GM12872 (cell line): ENCODE measurements at regions not wholly inside any gene's neighbourhood (a gene's known extent, or its start where the extent isn't known, plus 50 kb on each side); places are given as distances from the start of the nearest gene placed in this dataset.

Experiments used
- CTCF ChIP-seq: IDR thresholded peaks from 3 replicates; pipeline ENCODE4 v1.5.1; 2011; ENCODE audit warnings: low read depth, mild to moderate bottlenecking, low read length, moderate library complexity; ENCODE audit not compliant: insufficient read depth

- no peak for TF ChIP-seq CTCF
Measured at GRCh38 chr10:128881086-128881485, 586.0 kb upstream of the MGMT start.

DNA sequence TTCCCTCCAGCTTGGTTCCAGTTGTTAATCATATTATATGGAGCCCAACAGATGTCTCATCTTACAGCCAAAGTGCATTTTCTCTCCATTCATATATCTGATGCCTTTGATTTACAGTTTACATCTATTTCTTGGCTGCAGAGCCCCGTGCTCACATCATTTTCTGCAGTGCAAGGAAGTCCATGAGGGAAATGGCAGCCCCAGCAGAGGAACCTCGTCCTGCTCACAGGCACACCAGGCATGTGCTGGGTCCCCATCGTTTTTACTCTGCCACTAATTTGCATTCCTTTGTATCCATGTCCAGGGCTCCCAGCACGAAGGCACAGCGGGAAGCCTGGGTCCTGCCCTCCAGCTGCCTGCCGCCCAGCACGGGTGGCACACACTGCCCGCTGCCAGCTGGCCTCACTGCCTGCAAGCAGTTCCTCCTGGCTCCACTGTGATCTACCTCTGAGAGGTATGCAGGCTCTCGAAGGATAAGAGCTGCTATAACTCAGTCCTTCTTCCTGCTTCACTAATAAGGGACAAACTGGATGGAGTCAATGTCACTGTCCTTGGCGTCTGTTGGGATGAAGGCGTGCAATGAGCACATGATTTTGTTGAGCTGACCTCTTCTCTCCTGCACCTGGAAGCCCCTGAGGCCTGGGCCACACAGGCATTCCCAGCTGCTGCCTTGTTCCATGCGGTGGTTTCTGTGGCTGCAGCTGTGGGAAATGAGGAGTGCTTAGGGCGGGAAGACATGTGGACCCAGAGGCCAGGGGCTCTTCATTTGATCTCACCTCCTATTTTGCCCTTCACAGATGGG is 583.6 kb upstream of the MGMT start:
- TF ChIP-seq CTCF: no peak

DNA sequence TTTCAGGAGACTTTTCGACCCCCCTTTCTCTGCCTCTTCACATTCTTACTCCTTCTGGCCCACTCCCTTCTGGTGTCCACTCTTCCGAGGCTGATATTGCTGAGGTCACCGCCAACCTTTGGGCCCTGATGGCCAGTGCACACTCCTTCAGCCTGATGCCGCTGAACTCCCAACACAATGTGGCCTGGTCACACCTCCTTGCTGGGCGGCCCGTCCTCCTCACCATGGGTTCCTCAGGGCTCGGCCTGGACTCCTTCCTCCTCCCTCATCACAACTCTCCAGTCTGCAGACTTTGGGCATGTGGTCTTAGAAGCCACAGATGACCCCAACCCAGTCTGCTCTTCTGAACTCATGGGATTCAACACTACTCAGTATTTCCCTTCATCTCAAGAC is 583.0 kb upstream of the MGMT start:
- no peak for TF ChIP-seq CTCF

DNA sequence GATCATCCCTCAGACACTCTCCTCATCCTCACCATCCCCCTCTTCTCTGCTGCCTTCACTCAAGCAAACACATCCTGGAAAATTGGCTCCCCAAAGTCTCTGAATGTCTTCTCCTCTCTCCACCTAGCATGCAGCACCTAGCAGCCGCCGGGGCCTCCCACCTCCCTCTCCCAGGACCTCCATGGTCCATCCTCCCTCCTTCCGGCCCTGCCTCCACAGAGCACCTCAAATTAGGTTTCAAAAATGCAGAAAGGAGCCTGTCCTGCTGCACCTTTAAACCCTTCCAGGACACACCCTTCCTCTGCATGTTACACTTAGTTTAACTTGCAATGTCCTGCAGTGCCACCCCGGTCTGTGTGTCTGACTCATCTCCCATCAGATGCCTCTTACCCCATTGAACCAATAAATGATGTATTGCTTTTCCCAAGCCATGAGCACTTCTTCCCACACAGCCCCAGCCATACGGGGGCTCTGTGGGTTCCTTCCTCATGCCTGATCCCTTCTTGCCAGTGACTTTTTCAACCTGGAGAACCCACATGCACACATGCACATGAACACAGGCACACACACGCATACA is 582.5 kb upstream of the MGMT start:
- TF ChIP-seq CTCF: no peak

- no peak for TF ChIP-seq CTCF
Measured at GRCh38 chr10:128885573-128886555, 581.2 kb upstream of the MGMT start.

DNA sequence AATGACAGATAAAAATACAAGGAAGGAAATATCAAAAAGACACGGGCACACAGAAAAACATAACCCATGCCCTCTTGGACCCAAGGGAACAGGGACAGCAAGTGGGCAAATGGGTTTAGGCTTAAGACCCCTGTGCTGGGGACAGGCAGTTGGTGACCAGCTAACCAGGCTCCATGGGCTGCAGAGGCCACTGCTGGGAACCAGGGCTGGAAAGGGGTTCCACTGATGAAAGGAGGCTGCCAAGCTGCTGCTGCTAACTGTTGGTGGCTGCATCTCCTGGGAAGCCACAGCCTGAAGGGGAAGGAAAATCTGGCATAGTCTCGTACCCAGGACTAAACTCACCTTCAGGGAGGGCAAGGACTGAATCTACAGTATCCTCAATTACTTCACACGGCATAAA is 579.2 kb upstream of the MGMT start:
- TF ChIP-seq CTCF: no peak

DNA sequence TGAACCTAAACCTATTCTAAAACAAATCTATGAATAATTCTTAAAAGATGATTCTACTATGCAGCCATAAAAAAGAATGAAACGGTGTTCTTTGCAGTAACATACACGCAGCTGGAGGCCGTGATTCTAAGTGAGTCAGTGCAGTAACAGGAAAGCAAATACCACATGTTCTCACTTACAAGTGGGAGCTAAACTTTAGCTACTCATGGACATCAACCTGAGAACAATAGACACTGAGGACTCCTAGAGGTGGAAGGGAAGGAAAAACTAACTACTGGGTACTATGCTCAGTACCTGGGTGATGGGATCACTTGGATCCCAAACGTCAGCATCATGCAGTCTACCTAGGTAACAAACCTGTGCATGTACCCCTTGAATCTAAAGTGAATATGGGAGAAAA is 575.0 kb upstream of the MGMT start:
- no peak for TF ChIP-seq CTCF
